ENCODE measurements at regions not wholly inside any gene's neighbourhood (a gene's known extent, or its start where the extent isn't known, plus 50 kb on each side); places are given as distances from the start of the nearest gene placed in this dataset.

DNA sequence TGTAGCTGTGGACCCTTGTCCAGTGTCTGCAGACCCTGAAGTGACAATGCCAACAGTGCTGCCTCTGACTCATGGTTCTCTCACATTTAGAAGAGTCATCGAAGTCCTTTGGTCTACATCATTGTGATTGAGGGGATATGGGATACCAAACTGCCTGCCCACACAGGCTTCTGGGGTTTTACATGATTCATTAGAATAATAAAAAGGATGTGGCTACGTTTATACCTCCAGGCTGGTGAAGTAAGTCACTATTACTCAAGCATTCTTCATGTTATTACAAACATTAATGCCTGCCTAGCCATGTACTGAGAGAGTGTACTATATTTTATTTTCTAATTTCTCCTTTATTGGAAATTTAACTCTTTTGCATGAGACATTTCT, 365.7 kb downstream of the SPATA31D1 start:
- TF ChIP-seq EZH2 (IDR thresholded peaks at IDR 0.05; ENCODE audit: borderline replicate concordance, low read depth, low read length, severe bottlenecking): no peak
- TF ChIP-seq, protein P1, sequence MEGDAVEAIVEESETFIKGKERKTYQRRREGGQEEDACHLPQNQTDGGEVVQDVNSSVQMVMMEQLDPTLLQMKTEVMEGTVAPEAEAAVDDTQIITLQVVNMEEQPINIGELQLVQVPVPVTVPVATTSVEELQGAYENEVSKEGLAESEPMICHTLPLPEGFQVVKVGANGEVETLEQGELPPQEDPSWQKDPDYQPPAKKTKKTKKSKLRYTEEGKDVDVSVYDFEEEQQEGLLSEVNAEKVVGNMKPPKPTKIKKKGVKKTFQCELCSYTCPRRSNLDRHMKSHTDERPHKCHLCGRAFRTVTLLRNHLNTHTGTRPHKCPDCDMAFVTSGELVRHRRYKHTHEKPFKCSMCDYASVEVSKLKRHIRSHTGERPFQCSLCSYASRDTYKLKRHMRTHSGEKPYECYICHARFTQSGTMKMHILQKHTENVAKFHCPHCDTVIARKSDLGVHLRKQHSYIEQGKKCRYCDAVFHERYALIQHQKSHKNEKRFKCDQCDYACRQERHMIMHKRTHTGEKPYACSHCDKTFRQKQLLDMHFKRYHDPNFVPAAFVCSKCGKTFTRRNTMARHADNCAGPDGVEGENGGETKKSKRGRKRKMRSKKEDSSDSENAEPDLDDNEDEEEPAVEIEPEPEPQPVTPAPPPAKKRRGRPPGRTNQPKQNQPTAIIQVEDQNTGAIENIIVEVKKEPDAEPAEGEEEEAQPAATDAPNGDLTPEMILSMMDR (IDR thresholded peaks at IDR 0.05; ENCODE audit: borderline replicate concordance, extremely low read depth, low read length, poor library complexity, severe bottlenecking): no peak
- Histone ChIP-seq H4K20me1 (ENCODE audit: insufficient read depth, low read length) (no peaks in the 10 kb centered on the region), H3K9ac (ENCODE audit: low read depth, low read length) (no peak overlapping the region), H3K36me3 (ENCODE audit: insufficient read depth, low read length) (no peaks in the 10 kb centered on the region), H3K27me3 (ENCODE audit: insufficient read depth, low read length, poor library complexity) (no peaks in the 10 kb centered on the region), H3K79me2 (ENCODE audit: insufficient read depth, low read length) (no peaks in the 10 kb centered on the region), H3K4me1 (ENCODE audit: insufficient read depth, low read length) (no peaks in the 10 kb centered on the region), H3K4me2 (ENCODE audit: insufficient read depth, low read length) (no peak overlapping the region), H3K27ac (ENCODE audit: low read length) (no peak overlapping the region), H2AFZ (ENCODE audit: low read depth, low read length) (no peak overlapping the region), H3K9me3 (ENCODE audit: insufficient read depth, low read length, severe bottlenecking) (no peaks in the 10 kb centered on the region), H3K4me3 (ENCODE audit: low read depth in 1 of 2, low read length in 2 of 2) (no peak overlapping the region)
- DNase-seq (no peak), ATAC-seq (ENCODE audit: insufficient read depth, low read depth) (no peak)

DNA sequence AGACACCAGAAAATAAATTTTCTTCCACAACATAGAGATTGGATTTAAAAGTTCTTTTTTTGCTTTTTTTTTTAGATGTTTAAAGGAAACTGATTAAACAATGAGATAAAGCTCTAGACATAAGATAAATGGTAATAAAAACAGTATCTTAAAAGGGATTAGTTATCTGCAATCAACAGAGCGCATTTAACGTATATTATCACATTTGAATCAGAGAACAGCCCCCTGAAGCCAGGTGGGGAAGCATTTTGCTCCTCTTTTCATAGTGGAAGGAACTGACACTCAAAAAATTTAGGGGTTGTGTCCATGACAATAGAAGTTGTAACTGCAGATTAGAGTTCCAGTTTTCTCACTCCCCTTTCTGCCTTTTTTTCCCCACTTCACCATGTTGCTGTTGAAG, 367.6 kb downstream of the SPATA31D1 start:
- H4K20me1 ChIP-seq (ENCODE audit: insufficient read depth, low read length): no peaks in the 10 kb centered on the region
- H3K9ac ChIP-seq (ENCODE audit: low read depth, low read length): no peak overlapping the region
- ATAC-seq (ENCODE audit: insufficient read depth, low read depth) (no peak), DNase-seq (no peak)
- H2AFZ ChIP-seq (ENCODE audit: low read depth, low read length): no peak overlapping the region
- no peaks in the 10 kb centered on the region for H3K79me2 ChIP-seq (ENCODE audit: insufficient read depth, low read length)
- no peak overlapping the region for H3K4me3 ChIP-seq (ENCODE audit: low read depth in 1 of 2, low read length in 2 of 2)
- no peaks in the 10 kb centered on the region for H3K27me3 ChIP-seq (ENCODE audit: insufficient read depth, low read length, poor library complexity)
- no peaks in the 10 kb centered on the region for H3K9me3 ChIP-seq (ENCODE audit: insufficient read depth, low read length, severe bottlenecking)
- H3K36me3 ChIP-seq (ENCODE audit: insufficient read depth, low read length): no peaks in the 10 kb centered on the region
- H3K4me2 ChIP-seq (ENCODE audit: insufficient read depth, low read length): no peak overlapping the region
- TF ChIP-seq, protein P1 (IDR thresholded peaks at IDR 0.05; ENCODE audit: borderline replicate concordance, extremely low read depth, low read length, poor library complexity, severe bottlenecking): no peak
- no peak for TF ChIP-seq EZH2 (IDR thresholded peaks at IDR 0.05; ENCODE audit: borderline replicate concordance, low read depth, low read length, severe bottlenecking)
- H3K27ac ChIP-seq (ENCODE audit: low read length): no peak overlapping the region
- H3K4me1 ChIP-seq (ENCODE audit: insufficient read depth, low read length): no peaks in the 10 kb centered on the region

DNA sequence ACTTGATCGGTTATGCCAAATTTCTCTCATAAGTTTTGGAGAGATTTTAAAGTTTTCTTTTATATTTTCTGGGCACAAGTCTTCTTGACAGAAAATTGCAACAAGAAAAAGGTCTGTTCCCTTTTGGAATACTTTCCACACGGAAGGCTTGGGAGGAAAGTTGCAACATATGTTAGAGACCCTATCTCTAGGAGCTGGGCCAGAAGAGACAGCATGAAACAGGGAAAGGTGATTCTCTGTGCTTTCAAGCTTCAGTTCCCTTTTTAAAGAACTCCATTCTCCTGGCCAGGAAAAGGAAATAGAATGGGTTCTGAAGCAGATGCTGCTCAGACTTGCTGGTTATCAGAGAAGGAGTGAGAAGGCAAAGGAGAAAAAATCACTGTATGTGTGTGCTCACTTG, 368.3 kb downstream of the SPATA31D1 start:
- H3K9ac ChIP-seq (ENCODE audit: low read depth, low read length): no peak overlapping the region
- no peak for TF ChIP-seq EZH2 (IDR thresholded peaks at IDR 0.05; ENCODE audit: borderline replicate concordance, low read depth, low read length, severe bottlenecking)
- TF ChIP-seq, protein P1 (IDR thresholded peaks at IDR 0.05; ENCODE audit: borderline replicate concordance, extremely low read depth, low read length, poor library complexity, severe bottlenecking): no peak
- H4K20me1 ChIP-seq (ENCODE audit: insufficient read depth, low read length): no peaks in the 10 kb centered on the region
- no peaks in the 10 kb centered on the region for H3K36me3 ChIP-seq (ENCODE audit: insufficient read depth, low read length)
- no peak overlapping the region for H3K4me2 ChIP-seq (ENCODE audit: insufficient read depth, low read length)
- no peak overlapping the region for H3K4me3 ChIP-seq (ENCODE audit: low read depth in 1 of 2, low read length in 2 of 2)
- ATAC-seq (ENCODE audit: insufficient read depth, low read depth): no peak
- DNase-seq: no peak
- H3K4me1 ChIP-seq (ENCODE audit: insufficient read depth, low read length): no peaks in the 10 kb centered on the region
- H3K79me2 ChIP-seq (ENCODE audit: insufficient read depth, low read length): no peaks in the 10 kb centered on the region
- H3K27ac ChIP-seq (ENCODE audit: low read length): no peak overlapping the region
- no peak overlapping the region for H2AFZ ChIP-seq (ENCODE audit: low read depth, low read length)
- no peaks in the 10 kb centered on the region for H3K27me3 ChIP-seq (ENCODE audit: insufficient read depth, low read length, poor library complexity)
- no peaks in the 10 kb centered on the region for H3K9me3 ChIP-seq (ENCODE audit: insufficient read depth, low read length, severe bottlenecking)

DNA sequence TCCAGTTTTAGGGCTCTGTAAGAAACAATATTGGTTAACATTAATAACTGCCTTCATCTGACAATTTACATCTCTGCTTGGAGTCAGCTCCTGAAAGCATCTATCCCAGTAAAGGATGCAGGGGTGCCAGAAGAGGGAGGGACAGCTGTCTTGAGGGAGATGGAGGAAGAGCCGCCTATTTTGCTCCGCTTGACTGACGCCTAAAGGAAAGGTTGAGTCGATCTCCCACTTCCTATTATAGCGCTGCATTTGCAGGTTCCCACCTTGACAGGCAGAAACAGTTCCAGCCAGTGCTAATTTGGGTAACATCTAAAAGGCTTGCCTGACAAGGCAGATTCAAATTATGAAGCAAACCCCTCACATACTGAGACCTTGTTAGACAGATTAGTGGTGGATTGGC, 374.6 kb downstream of the SPATA31D1 start:
- no peak overlapping the region for H3K4me2 ChIP-seq (ENCODE audit: insufficient read depth, low read length)
- no peaks in the 10 kb centered on the region for H3K36me3 ChIP-seq (ENCODE audit: insufficient read depth, low read length)
- H3K4me1 ChIP-seq (ENCODE audit: insufficient read depth, low read length): no peaks in the 10 kb centered on the region
- no peak for TF ChIP-seq EZH2 (IDR thresholded peaks at IDR 0.05; ENCODE audit: borderline replicate concordance, low read depth, low read length, severe bottlenecking)
- TF ChIP-seq, protein P1 (IDR thresholded peaks at IDR 0.05; ENCODE audit: borderline replicate concordance, extremely low read depth, low read length, poor library complexity, severe bottlenecking): no peak
- no peaks in the 10 kb centered on the region for H4K20me1 ChIP-seq (ENCODE audit: insufficient read depth, low read length)
- H3K27ac ChIP-seq (ENCODE audit: low read length): no peak overlapping the region
- H3K9me3 ChIP-seq (ENCODE audit: insufficient read depth, low read length, severe bottlenecking): no peaks in the 10 kb centered on the region
- no peak overlapping the region for H3K9ac ChIP-seq (ENCODE audit: low read depth, low read length)
- H2AFZ ChIP-seq (ENCODE audit: low read depth, low read length): no peak overlapping the region
- DNase-seq: no peak
- H3K4me3 ChIP-seq (ENCODE audit: low read depth in 1 of 2, low read length in 2 of 2): no peak overlapping the region
- no peaks in the 10 kb centered on the region for H3K27me3 ChIP-seq (ENCODE audit: insufficient read depth, low read length, poor library complexity)
- no peak for ATAC-seq (ENCODE audit: insufficient read depth, low read depth)
- H3K79me2 ChIP-seq (ENCODE audit: insufficient read depth, low read length): no peaks in the 10 kb centered on the region
